Parathyroid adenoma (tissue), 2 donors: ENCODE measurements at regions not wholly inside any gene's neighbourhood (a gene's known extent, or its start where the extent isn't known, plus 50 kb on each side); places are given as distances from the start of the nearest gene placed in this dataset.
"Not testable (repeated sequence)": the region's sequence is repeated elsewhere in the genome, so short reads cannot be mapped to it uniquely, and the experiment has no call there.

Experiments used
- H2AFZ ChIP-seq: fragments of 300-600 bp; sonication (generic); one replicate; pipeline ENCODE4 v1.7.0; 2017; ENCODE audit warnings: antibody characterized with exemption, mild to moderate bottlenecking
- H3K27ac ChIP-seq: fragments of 300-600 bp; sonication (generic); one replicate; pipeline ENCODE4 v1.7.0; 2017
- H3K27me3 ChIP-seq: fragments of 300-600 bp; sonication (generic); one replicate; pipeline ENCODE4 v1.7.0; 2017; ENCODE audit warnings: low read length; ENCODE audit not compliant: control insufficient read depth, insufficient read depth
- H3K36me3 ChIP-seq: fragments of 300-600 bp; sonication (generic); one replicate; pipeline ENCODE4 v1.7.0; 2017; ENCODE audit warnings: low read length; ENCODE audit not compliant: control insufficient read depth, insufficient read depth
- H3K4me1 ChIP-seq: fragments of 300-600 bp; sonication (generic); one replicate; pipeline ENCODE4 v1.7.0; 2017; ENCODE audit warnings: control low read depth
- H3K4me2 ChIP-seq: fragments of 300-600 bp; sonication (generic); one replicate; pipeline ENCODE4 v1.7.0; 2017; ENCODE audit warnings: low read length
- H3K4me3 ChIP-seq: fragments of 300-600 bp; sonication (generic); one replicate; pipeline ENCODE4 v1.7.0; 2017; ENCODE audit warnings: low read depth, low read length
- H3K79me2 ChIP-seq: fragments of 300-600 bp; sonication (generic); one replicate; pipeline ENCODE4 v1.7.0; 2017; ENCODE audit warnings: control low read depth
- H3K9ac ChIP-seq: fragments of 300-600 bp; sonication (generic); one replicate; pipeline ENCODE4 v1.7.0; 2017; ENCODE audit warnings: mild to moderate bottlenecking
- H3K9me3 ChIP-seq: fragments of 300-600 bp; sonication (generic); one replicate; pipeline ENCODE4 v1.7.0; 2017; ENCODE audit warnings: low read length; ENCODE audit not compliant: control insufficient read depth
- CTCF ChIP-seq: fragments of 300-600 bp; sonication (generic); IDR thresholded peaks from one replicate; pipeline ENCODE4 v1.7.0; 2017; ENCODE audit warnings: antibody characterized with exemption, mild to moderate bottlenecking
- donor health status: primary hyperparathyroidism.

GRCh38 chr4:40686081-40686913 is 56.6 kb upstream of the RBM47 start:
- Histone ChIP-seq H3K9ac (no peak overlapping the region), H3K79me2 (no peaks in the 10 kb centered on the region), H3K4me1 (no peaks in the 10 kb centered on the region), H3K9me3 (no peaks in the 10 kb centered on the region), H3K36me3 (no peaks in the 10 kb centered on the region), H3K4me3 (no peak overlapping the region), H3K27ac (no peak overlapping the region), H3K4me2 (no peak overlapping the region), H2AFZ (no peak overlapping the region), H3K27me3 (no peaks in the 10 kb centered on the region)
- no peak for TF ChIP-seq CTCF

- Histone ChIP-seq H2AFZ (no peak overlapping the region), H3K4me3 (no peak overlapping the region), H3K27me3 (no peaks in the 10 kb centered on the region), H3K9me3 (no peaks in the 10 kb centered on the region), H3K27ac (no peak overlapping the region), H3K36me3 (no peaks in the 10 kb centered on the region), H3K4me1 (no peaks in the 10 kb centered on the region), H3K4me2 (no peak overlapping the region), H3K9ac (no peak overlapping the region), H3K79me2 (no peaks in the 10 kb centered on the region)
- no peak for TF ChIP-seq CTCF
Measured at GRCh38 chr4:40687676-40688389, 58.2 kb upstream of the RBM47 start.

GRCh38 chr4:40688446-40689095 is 58.9 kb upstream of the RBM47 start:
- Histone ChIP-seq H3K36me3 (no peaks in the 10 kb centered on the region), H3K27me3 (no peaks in the 10 kb centered on the region), H2AFZ (no peak overlapping the region), H3K27ac (no peak overlapping the region), H3K4me1 (no peaks in the 10 kb centered on the region), H3K9me3 (no peaks in the 10 kb centered on the region), H3K4me2 (no peak overlapping the region), H3K79me2 (no peaks in the 10 kb centered on the region), H3K9ac (no peak overlapping the region), H3K4me3 (no peak overlapping the region)
- no peak for TF ChIP-seq CTCF

GRCh38 chr4:40693946-40694345 is 55.8 kb upstream of the NSUN7 start:
- no peaks in the 10 kb centered on the region for H3K9me3 ChIP-seq
- no peak for TF ChIP-seq CTCF
- no peaks in the 10 kb centered on the region for H3K79me2 ChIP-seq
- H3K36me3 ChIP-seq, result no peaks in the 10 kb centered on the region
- H3K4me1 ChIP-seq, result no peaks in the 10 kb centered on the region
- H3K9ac ChIP-seq, result no peak overlapping the region
- H3K4me3 ChIP-seq, result no peak overlapping the region
- no peak overlapping the region for H3K27ac ChIP-seq
- no peak overlapping the region for H3K4me2 ChIP-seq
- H2AFZ ChIP-seq, result peak overlapping the region; percentile 50
- no peaks in the 10 kb centered on the region for H3K27me3 ChIP-seq

- not testable (repeated sequence) for H3K27me3 ChIP-seq, H3K4me2 ChIP-seq, H3K79me2 ChIP-seq, H3K9me3 ChIP-seq, H3K27ac ChIP-seq, H3K9ac ChIP-seq, H3K4me3 ChIP-seq, H3K36me3 ChIP-seq, H2AFZ ChIP-seq, H3K4me1 ChIP-seq
Measured at GRCh38 chr4:40697476-40697875, 52.3 kb upstream of the NSUN7 start.
